Glomerular visceral epithelial cell (primary cell): ENCODE measurements at regions not wholly inside any gene's neighbourhood (a gene's known extent, or its start where the extent isn't known, plus 50 kb on each side); places are given as distances from the start of the nearest gene placed in this dataset.

Source experiments
- DNase-seq: peaks from one replicate; pipeline ENCODE4 v3.0.0-alpha.2; 2016; ENCODE audit errors: extremely low spot score

GRCh38 chr10:90975096-90975495 lies 54.2 kb upstream of the ANKRD1 start:
- no peak for DNase-seq

- DNase-seq = no peak
Measured at GRCh38 chr10:90977162-90977854, 56.4 kb upstream of the ANKRD1 start.

- DNase-seq = no peak
Measured at GRCh38 chr10:90977855-90978486, 57.1 kb upstream of the ANKRD1 start.

GRCh38 chr10:90982406-90983008 lies 61.6 kb upstream of the ANKRD1 start:
- no peak for DNase-seq

- DNase-seq = no peak
Measured at GRCh38 chr10:90983914-90984549, 63.1 kb upstream of the ANKRD1 start.

- DNase-seq = no peak
Measured at GRCh38 chr10:90984898-90985297, 64.0 kb upstream of the ANKRD1 start.

GRCh38 chr10:90985321-90985933 lies 64.5 kb upstream of the ANKRD1 start:
- DNase-seq = no peak

GRCh38 chr10:90986136-90986760 lies 65.4 kb upstream of the ANKRD1 start:
- DNase-seq = no peak

- DNase-seq = no peak
Measured at GRCh38 chr10:90986870-90987269, 66.0 kb upstream of the ANKRD1 start.

- DNase-seq = no peak
Measured at GRCh38 chr10:90987383-90987782, 66.5 kb upstream of the ANKRD1 start.

- DNase-seq = no peak
Measured at GRCh38 chr10:90988024-90988423, 67.1 kb upstream of the ANKRD1 start.

GRCh38 chr10:90988802-90989201 lies 67.9 kb upstream of the ANKRD1 start:
- DNase-seq = no peak

- no peak for DNase-seq
Measured at GRCh38 chr10:90989378-90989777, 68.5 kb upstream of the ANKRD1 start.

GRCh38 chr10:90992462-90992861 lies 71.6 kb upstream of the ANKRD1 start:
- DNase-seq = no peak

- DNase-seq = no peak
Measured at GRCh38 chr10:90993340-90993739, 72.5 kb upstream of the ANKRD1 start.

- no peak for DNase-seq
Measured at GRCh38 chr10:90997670-90998069, 76.8 kb upstream of the ANKRD1 start.

GRCh38 chr10:90998733-90999511 lies 78.0 kb upstream of the ANKRD1 start:
- no peak for DNase-seq

GRCh38 chr10:90999512-91000172 lies 78.8 kb upstream of the ANKRD1 start:
- DNase-seq = no peak

GRCh38 chr10:91000470-91000869 lies 79.6 kb upstream of the ANKRD1 start:
- no peak for DNase-seq

- DNase-seq = no peak
Measured at GRCh38 chr10:91000985-91001384, 80.1 kb upstream of the ANKRD1 start.

- no peak for DNase-seq
Measured at GRCh38 chr10:91002656-91003055, 81.8 kb upstream of the ANKRD1 start.
